ENCODE measurements at regions not wholly inside any gene's neighbourhood (a gene's known extent, or its start where the extent isn't known, plus 50 kb on each side); places are given as distances from the start of the nearest gene placed in this dataset.

DNA sequence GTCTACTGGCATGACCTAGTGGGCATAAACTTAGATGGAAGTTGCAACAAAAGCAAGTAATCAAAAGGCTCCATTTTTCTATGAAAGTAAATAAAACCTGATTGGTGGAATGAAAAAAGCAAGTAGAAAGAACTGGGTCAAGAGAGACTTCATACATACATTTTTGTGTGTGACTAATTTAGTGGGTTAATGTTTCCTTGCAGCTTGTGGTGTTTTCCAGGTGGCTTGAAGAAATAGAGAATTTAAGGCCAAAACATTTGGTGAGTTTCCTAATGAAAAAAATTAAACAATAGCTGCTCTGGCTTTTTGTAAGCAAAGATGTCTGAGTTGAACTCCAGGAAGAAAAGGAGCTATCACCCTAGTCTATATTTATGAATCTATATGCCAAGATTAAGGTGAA is 71.0 kb downstream of the ZC3H11B start:
- TF ChIP-seq, protein P1, sequence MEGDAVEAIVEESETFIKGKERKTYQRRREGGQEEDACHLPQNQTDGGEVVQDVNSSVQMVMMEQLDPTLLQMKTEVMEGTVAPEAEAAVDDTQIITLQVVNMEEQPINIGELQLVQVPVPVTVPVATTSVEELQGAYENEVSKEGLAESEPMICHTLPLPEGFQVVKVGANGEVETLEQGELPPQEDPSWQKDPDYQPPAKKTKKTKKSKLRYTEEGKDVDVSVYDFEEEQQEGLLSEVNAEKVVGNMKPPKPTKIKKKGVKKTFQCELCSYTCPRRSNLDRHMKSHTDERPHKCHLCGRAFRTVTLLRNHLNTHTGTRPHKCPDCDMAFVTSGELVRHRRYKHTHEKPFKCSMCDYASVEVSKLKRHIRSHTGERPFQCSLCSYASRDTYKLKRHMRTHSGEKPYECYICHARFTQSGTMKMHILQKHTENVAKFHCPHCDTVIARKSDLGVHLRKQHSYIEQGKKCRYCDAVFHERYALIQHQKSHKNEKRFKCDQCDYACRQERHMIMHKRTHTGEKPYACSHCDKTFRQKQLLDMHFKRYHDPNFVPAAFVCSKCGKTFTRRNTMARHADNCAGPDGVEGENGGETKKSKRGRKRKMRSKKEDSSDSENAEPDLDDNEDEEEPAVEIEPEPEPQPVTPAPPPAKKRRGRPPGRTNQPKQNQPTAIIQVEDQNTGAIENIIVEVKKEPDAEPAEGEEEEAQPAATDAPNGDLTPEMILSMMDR (IDR thresholded peaks at IDR 0.05): no peak
- TF ChIP-seq POLR2A (IDR thresholded peaks at IDR 0.05): no peak

Data from adrenal gland (tissue), 5 donors.